ENCODE measurements at regions not wholly inside any gene's neighbourhood (a gene's known extent, or its start where the extent isn't known, plus 50 kb on each side); places are given as distances from the start of the nearest gene placed in this dataset.

- TF ChIP-seq POLR2A (IDR thresholded peaks at IDR 0.05; ENCODE audit: low read depth, low read length) (no peak), POLR2AphosphoS5 (IDR thresholded peaks at IDR 0.05; ENCODE audit: low read depth, low read length) (no peak)
These were observed 67.1 kb downstream of the MID1IP1 start for GRCh38 chrX:38868321-38868720.

All from GM12892 (cell line).